ELR (cell line): ENCODE measurements at regions not wholly inside any gene's neighbourhood (a gene's known extent, or its start where the extent isn't known, plus 50 kb on each side); places are given as distances from the start of the nearest gene placed in this dataset.

Experiments used
- DNase-seq: peaks from one replicate; pipeline ENCODE4 v3.0.0-alpha.2; 2015; ENCODE audit warnings: low read depth

- DNase-seq = no peak
These were observed 210.0 kb upstream of the LYZL1 start for GRCh38 chr10:29078919-29079318.

GRCh38 chr10:29081231-29081630 is 207.6 kb upstream of the LYZL1 start:
- DNase-seq = no peak

- DNase-seq = no peak
These were observed 206.8 kb upstream of the LYZL1 start for GRCh38 chr10:29081951-29082685.

GRCh38 chr10:29083096-29083495 is 205.8 kb upstream of the LYZL1 start:
- no peak for DNase-seq

- DNase-seq = no peak
These were observed 204.1 kb upstream of the LYZL1 start for GRCh38 chr10:29084681-29085307.

- no peak for DNase-seq
These were observed 199.8 kb upstream of the LYZL1 start for GRCh38 chr10:29089091-29089490.

GRCh38 chr10:29096303-29096824 is 192.5 kb upstream of the LYZL1 start:
- no peak for DNase-seq

GRCh38 chr10:29098423-29098822 is 190.4 kb upstream of the LYZL1 start:
- DNase-seq = no peak

GRCh38 chr10:29099001-29099400 is 189.9 kb upstream of the LYZL1 start:
- no peak for DNase-seq

- DNase-seq = no peak
These were observed 189.5 kb upstream of the LYZL1 start for GRCh38 chr10:29099415-29099814.

- no peak for DNase-seq
These were observed 188.4 kb upstream of the LYZL1 start for GRCh38 chr10:29100505-29100904.

- no peak for DNase-seq
These were observed 186.6 kb upstream of the LYZL1 start for GRCh38 chr10:29102233-29102632.

GRCh38 chr10:29102636-29103035 is 186.2 kb upstream of the LYZL1 start:
- no peak for DNase-seq

- no peak for DNase-seq
These were observed 184.0 kb upstream of the LYZL1 start for GRCh38 chr10:29104661-29105399.

- DNase-seq = peak; percentile 71
These were observed 183.2 kb upstream of the LYZL1 start for GRCh38 chr10:29105516-29106215.

GRCh38 chr10:29106287-29106686 is 182.6 kb upstream of the LYZL1 start:
- no peak for DNase-seq

GRCh38 chr10:29107866-29108498 is 180.9 kb upstream of the LYZL1 start:
- DNase-seq = no peak

- no peak for DNase-seq
These were observed 178.9 kb upstream of the LYZL1 start for GRCh38 chr10:29109707-29110571.

- DNase-seq = no peak
These were observed 175.8 kb upstream of the LYZL1 start for GRCh38 chr10:29112827-29113615.

- DNase-seq = no peak
These were observed 175.3 kb upstream of the LYZL1 start for GRCh38 chr10:29113616-29113945.
